HEK293 (cell line): ENCODE measurements at regions not wholly inside any gene's neighbourhood (a gene's known extent, or its start where the extent isn't known, plus 50 kb on each side); places are given as distances from the start of the nearest gene placed in this dataset.

Experiments
- CTCF ChIA-PET: fragments of 350-600 bp; formaldehyde crosslinking; extraction: SDS; loops from one replicate; lab custom pipeline; 2021; ENCODE audit warnings: antibody characterized with exemption; lab: Yijun Ruan, JAX
- POLR2A ChIA-PET: fragments of 300-600 bp; formaldehyde crosslinking; extraction: SDS; loops from one replicate; lab custom pipeline; 2020; ENCODE audit warnings: antibody characterized with exemption, inconsistent platforms; lab: Yijun Ruan, JAX
- H3K27ac ChIP-seq: fragments of 200-500 bp; sonication (Bioruptor generic); 2 replicates; pipeline ENCODE4 v1.5.1; 2014; ENCODE audit warnings: low read depth, low read length, control low read depth, inconsistent platforms; ENCODE audit errors: extremely low read depth
- H3K36me3 ChIP-seq, 2 experiments: fragments of 200-500 bp in 1 of 2; sonication (Bioruptor generic) in 1 of 2; 1 replicate in 1 of 2; 2 replicates in 1 of 2; pipeline ENCODE4 v1.5.1; 2014 to 2017; ENCODE audit warnings: inconsistent platforms in 2 of 2, low read length in 2 of 2; ENCODE audit not compliant: control insufficient read depth in 2 of 2, insufficient read depth in 1 of 2
- H3K4me1 ChIP-seq: fragments of 200-500 bp; sonication (Bioruptor generic); 2 replicates; pipeline ENCODE4 v1.5.1; 2014; ENCODE audit warnings: mild to moderate bottlenecking, low read length, inconsistent platforms; ENCODE audit not compliant: control insufficient read depth, insufficient read depth
- H3K4me3 ChIP-seq: 2 replicates; pipeline ENCODE4 v1.5.1; 2011; ENCODE audit warnings: low read depth, mild to moderate bottlenecking, control low read depth, low read length, moderate library complexity
- H3K9me3 ChIP-seq: fragments of 200-500 bp; sonication (Bioruptor generic); 2 replicates; pipeline ENCODE4 v1.5.1; 2014; ENCODE audit warnings: low read depth, low read length, inconsistent platforms; ENCODE audit not compliant: control insufficient read depth, insufficient read depth
- BCL11A ChIP-seq: fragments of 450-650 bp; formaldehyde crosslinking; IDR thresholded peaks from 2 replicates; pipeline ENCODE4 v1.5.1; 2016; ENCODE audit warnings: low read depth, missing biosample characterization, missing genetic modification characterization
- ELK4 ChIP-seq: IDR thresholded peaks from 2 replicates; pipeline ENCODE4 v1.6.1; 2011; ENCODE audit warnings: mild to moderate bottlenecking, low read depth, low read length, borderline replicate concordance
- GLI4 ChIP-seq: fragments of 450-650 bp; formaldehyde crosslinking; IDR thresholded peaks from 2 replicates; pipeline ENCODE4 v1.5.1; 2016; ENCODE audit warnings: missing biosample characterization, missing genetic modification characterization
- KLF7 ChIP-seq: fragments of 450-650 bp; formaldehyde crosslinking; IDR thresholded peaks from 2 replicates; pipeline ENCODE4 v1.5.1; 2016; ENCODE audit warnings: missing biosample characterization, missing genetic modification characterization, borderline replicate concordance
- ZBTB10 ChIP-seq: fragments of 450-650 bp; formaldehyde crosslinking; IDR thresholded peaks from 2 replicates; pipeline ENCODE4 v1.5.1; 2016; ENCODE audit warnings: missing biosample characterization, missing genetic modification characterization
- ZBTB11 ChIP-seq: fragments of 450-650 bp; formaldehyde crosslinking; conservative IDR thresholded peaks from 2 replicates; pipeline ENCODE4 v1.5.1; 2016; ENCODE audit warnings: low read depth, missing biosample characterization, missing genetic modification characterization
- ZBTB17 ChIP-seq: fragments of 450-650 bp; formaldehyde crosslinking; IDR thresholded peaks from 2 replicates; pipeline ENCODE4 v1.5.1; 2016; ENCODE audit warnings: missing biosample characterization, missing genetic modification characterization
- ZBTB21 ChIP-seq: fragments of 450-650 bp; formaldehyde crosslinking; IDR thresholded peaks from 2 replicates; pipeline ENCODE4 v1.5.1; 2017; ENCODE audit warnings: missing biosample characterization, missing genetic modification characterization
- ZNF169 ChIP-seq: fragments of 450-650 bp; formaldehyde crosslinking; IDR thresholded peaks from 2 replicates; pipeline ENCODE4 v1.5.1; 2016; ENCODE audit warnings: missing biosample characterization, missing genetic modification characterization
- ZNF174 ChIP-seq: fragments of 450-650 bp; formaldehyde crosslinking; IDR thresholded peaks from 2 replicates; pipeline ENCODE4 v1.5.0; 2017; ENCODE audit warnings: missing biosample characterization, mild to moderate bottlenecking, missing genetic modification characterization
- ZNF18 ChIP-seq: fragments of 450-650 bp; formaldehyde crosslinking; IDR thresholded peaks from 2 replicates; pipeline ENCODE4 v1.5.1; 2016; ENCODE audit warnings: missing biosample characterization, missing genetic modification characterization
- ZNF223 ChIP-seq: fragments of 450-650 bp; formaldehyde crosslinking; IDR thresholded peaks from 2 replicates; pipeline ENCODE4 v1.5.1; 2016; ENCODE audit warnings: missing biosample characterization, missing genetic modification characterization
- ZNF23 ChIP-seq: fragments of 450-650 bp; formaldehyde crosslinking; IDR thresholded peaks from 2 replicates; pipeline ENCODE4 v1.5.1; 2016; ENCODE audit warnings: missing biosample characterization, missing genetic modification characterization, borderline replicate concordance
- ZNF26 ChIP-seq: fragments of 450-650 bp; formaldehyde crosslinking; IDR thresholded peaks from 2 replicates; pipeline ENCODE4 v1.5.1; 2016; ENCODE audit warnings: missing biosample characterization, missing genetic modification characterization
- ZNF266 ChIP-seq: fragments of 450-650 bp; formaldehyde crosslinking; IDR thresholded peaks from 2 replicates; pipeline ENCODE4 v1.5.1; 2016; ENCODE audit warnings: missing biosample characterization, missing genetic modification characterization, low read depth
- ZNF274 ChIP-seq, 2 experiments: fragments of 200-500 bp in 1 of 2; fragments of 450-650 bp in 1 of 2; sonication (Bioruptor generic) in 1 of 2; formaldehyde crosslinking in 1 of 2; IDR thresholded peaks; 2 replicates each; pipeline versions ENCODE4 v1.5.1 to v1.6.1; 2014 to 2016; ENCODE audit warnings: borderline replicate concordance in 1 of 2, inconsistent platforms in 1 of 2, low read length in 1 of 2, missing biosample characterization in 1 of 2, missing genetic modification characterization in 1 of 2
- ZNF335 ChIP-seq: fragments of 450-650 bp; formaldehyde crosslinking; conservative IDR thresholded peaks from 2 replicates; pipeline ENCODE4 v1.5.1; 2016; ENCODE audit warnings: missing biosample characterization, missing genetic modification characterization
- ZNF501 ChIP-seq: fragments of 450-650 bp; formaldehyde crosslinking; IDR thresholded peaks from 2 replicates; pipeline ENCODE4 v1.5.1; 2016; ENCODE audit warnings: missing biosample characterization, missing genetic modification characterization
- ZNF514 ChIP-seq: fragments of 450-650 bp; formaldehyde crosslinking; IDR thresholded peaks from 2 replicates; pipeline ENCODE4 v1.5.1; 2016; ENCODE audit warnings: missing biosample characterization, missing genetic modification characterization
- ZNF544 ChIP-seq: fragments of 450-650 bp; formaldehyde crosslinking; IDR thresholded peaks from 2 replicates; pipeline ENCODE4 v1.5.0; 2017; ENCODE audit warnings: missing biosample characterization, missing genetic modification characterization
- ZNF692 ChIP-seq: fragments of 450-650 bp; formaldehyde crosslinking; IDR thresholded peaks from 2 replicates; pipeline ENCODE4 v1.5.1; 2016; ENCODE audit warnings: missing biosample characterization, missing genetic modification characterization
- ZNF785 ChIP-seq: fragments of 450-650 bp; formaldehyde crosslinking; IDR thresholded peaks from 2 replicates; pipeline ENCODE4 v1.5.1; 2016; ENCODE audit warnings: missing biosample characterization, missing genetic modification characterization
- ZXDB ChIP-seq: fragments of 450-650 bp; formaldehyde crosslinking; IDR thresholded peaks from 2 replicates; pipeline ENCODE4 v1.5.1; 2016; ENCODE audit warnings: missing biosample characterization, missing genetic modification characterization

GRCh38 chr7:119482671-119483070 lies 790.3 kb upstream of the KCND2 start (continued):
- TF ChIP-seq ZNF335 (tag by site-specific recombination), result no peak
- TF ChIP-seq ZBTB17 (tag by site-specific recombination), result no peak
- TF ChIP-seq ZNF544 (tag by site-specific recombination), result no peak
- TF ChIP-seq ZNF514 (tag by site-specific recombination), result no peak
- no peak for TF ChIP-seq ZNF785 (tag by site-specific recombination)
- no peak for TF ChIP-seq ZNF223
- no peak for TF ChIP-seq ZNF274 (IDR thresholded peaks at IDR 0.05; ENCODE audit: low read length)
- no peak for TF ChIP-seq ZNF274 (tag by site-specific recombination; IDR thresholded peaks at IDR 0.05; ENCODE audit: borderline replicate concordance)

- Histone ChIP-seq H3K9me3 (no peaks in the 10 kb centered on the region), H3K4me1 (no peaks in the 10 kb centered on the region), H3K27ac (no peak overlapping the region), H3K36me3 (no peaks in the 10 kb centered on the region)
- CTCF ChIA-PET, result no interaction called here
- no peak for TF ChIP-seq ZNF501 (tag by site-specific recombination)
- no peak for TF ChIP-seq ZNF26 (tag by site-specific recombination)
- TF ChIP-seq ZBTB21 (tag by site-specific recombination), result no peak
- TF ChIP-seq KLF7 (tag by site-specific recombination), result no peak
- no peak for TF ChIP-seq ZBTB11 (tag by site-specific recombination)
- TF ChIP-seq ELK4, result no peak
- no peak for TF ChIP-seq GLI4 (tag by site-specific recombination)
- TF ChIP-seq ZNF692, result no peak
- TF ChIP-seq ZNF266 (tag by site-specific recombination), result no peak
- TF ChIP-seq ZBTB10 (tag by site-specific recombination), result no peak
- no peak for TF ChIP-seq ZNF23
- no peak for TF ChIP-seq ZNF169
- no peak for TF ChIP-seq ZNF18 (tag by site-specific recombination)
- no peak for TF ChIP-seq ZXDB (tag by site-specific recombination)
- TF ChIP-seq ZNF174 (tag by site-specific recombination), result no peak
- no peak for TF ChIP-seq BCL11A (tag by site-specific recombination)
- TF ChIP-seq, all 188 proteins: peak for 0
- H3K4me3 ChIP-seq, result no peak overlapping the region
- POLR2A ChIA-PET, result no interaction called here
Measured at GRCh38 chr7:119483364-119483763, 789.6 kb upstream of the KCND2 start.
